GM23338 (cell line): ENCODE measurements at regions not wholly inside any gene's neighbourhood (a gene's known extent, or its start where the extent isn't known, plus 50 kb on each side); places are given as distances from the start of the nearest gene placed in this dataset.

ENCODE experiments used
- CTCF ChIP-seq, 2 experiments: fragments of 200-600 bp in 1 of 2; sonication (generic) in 1 of 2; conservative IDR thresholded peaks; 2 replicates each; pipeline versions ENCODE4 v1.5.1 to v1.6.1; 2016 to 2017; ENCODE audit warnings: antibody characterized with exemption in 2 of 2, low read depth in 2 of 2, mild to moderate bottlenecking in 2 of 2, moderate library complexity in 1 of 2
- EZH2 ChIP-seq: fragments of 200-600 bp; sonication (generic); IDR thresholded peaks from one replicate; pipeline ENCODE4 v1.8.0; 2017; ENCODE audit warnings: antibody characterized with exemption, mild to moderate bottlenecking, low read depth; ENCODE audit not compliant: unreplicated experiment
- EZH2phosphoT487 ChIP-seq: fragments of 200-600 bp; sonication (generic); IDR thresholded peaks from one replicate; pipeline ENCODE4 v1.8.1; 2018; ENCODE audit warnings: antibody characterized with exemption; ENCODE audit not compliant: unreplicated experiment
- JUNB ChIP-seq: IDR thresholded peaks from one replicate; pipeline ENCODE4 v1.6.1; 2016; ENCODE audit warnings: antibody characterized with exemption; ENCODE audit not compliant: unreplicated experiment
- NANOG ChIP-seq: IDR thresholded peaks from 2 replicates; pipeline ENCODE4 v1.6.1; 2016; ENCODE audit warnings: antibody characterized with exemption, borderline replicate concordance
- POLR2AphosphoS5 ChIP-seq: IDR thresholded peaks from 2 replicates; pipeline ENCODE4 v1.6.1; 2016; ENCODE audit warnings: antibody characterized with exemption, low read depth

- TF ChIP-seq CTCF (conservative IDR thresholded peaks at IDR 0.05; ENCODE audit: low read depth in 2 of 2) (no peak), EZH2 (no peak), EZH2phosphoT487 (no peak), NANOG (no peak), POLR2AphosphoS5 (no peak), JUNB (no peak)
These were observed 342.9 kb downstream of the MYCN start for GRCh38 chr2:16283071-16283850.
